Heart right ventricle (tissue), 16 donors: ENCODE measurements at regions not wholly inside any gene's neighbourhood (a gene's known extent, or its start where the extent isn't known, plus 50 kb on each side); places are given as distances from the start of the nearest gene placed in this dataset.
A peak's percentile ranks its signal among the peaks of the same experiment; 100 is the strongest.

Experiments used
- ATAC-seq, 8 donors: fragments of 200-7000 bp; cut with Tn5 transposase; one replicate each; pipeline ENCODE4 v1.9.1; 2020; ENCODE audit warnings: mild to moderate bottlenecking in 8 of 8, moderate library complexity in 8 of 8, moderate number of reproducible peaks in 1 of 8
- DNase-seq, 2 donors: peaks; one replicate each; pipeline ENCODE4 v3.0.0-alpha.2; 2020
- H3K27ac ChIP-seq, 10 donors: fragments of 200-600 bp; sonication (generic) in 2 of 10; one replicate each; pipeline versions ENCODE4 v1.5.0 to v1.8.0; 2020 to 2022; ENCODE audit warnings: mild to moderate bottlenecking in 3 of 10
- H3K27me3 ChIP-seq, 7 donors: fragments of 200-600 bp; one replicate each; pipeline ENCODE4 v1.8.0; 2021 to 2022; ENCODE audit warnings: mild to moderate bottlenecking in 2 of 7
- H3K36me3 ChIP-seq, 9 donors: fragments of 200-600 bp; sonication (generic) in 1 of 9; one replicate each; pipeline versions ENCODE4 v1.5.0 to v1.8.0; 2020 to 2022; ENCODE audit warnings: mild to moderate bottlenecking in 2 of 9
- H3K4me1 ChIP-seq, 9 donors: fragments of 200-600 bp; sonication (generic) in 1 of 9; one replicate each; pipeline versions ENCODE4 v1.5.0 to v1.8.0; 2020 to 2022; ENCODE audit warnings: mild to moderate bottlenecking in 4 of 9
- H3K4me3 ChIP-seq, 10 donors: fragments of 200-600 bp; sonication (generic) in 2 of 10; one replicate each; pipeline versions ENCODE4 v1.5.0 to v1.8.0; 2020 to 2022; ENCODE audit warnings: mild to moderate bottlenecking in 7 of 10, moderate library complexity in 2 of 10
- H3K9me3 ChIP-seq, 11 donors: fragments of 200-600 bp in 10 of 11; sonication (generic) in 2 of 11; one replicate each; pipeline versions ENCODE4 v1.5.0 to v1.8.0; 2013 to 2022; ENCODE audit warnings: mild to moderate bottlenecking in 2 of 11, control low read depth in 1 of 11, moderate library complexity in 1 of 11
- whole genome bisulfite sequencing, 2 donors: extraction: QIAGEN DNeasy Blood & Tissue Kit; methylation state at CpG; one replicate each; pipeline ENCODE4 v1.1.7; 2013; ENCODE audit warnings: inconsistent platforms in 1 of 2; 5-methylcytosine and 5-hydroxymethylcytosine counted together
- intact Hi-C, 10 donors: fragments of 100-400 bp; cut with DNase I; formaldehyde crosslinking; loops; one replicate each; pipeline versions ENCODE4 v1.11.1 to v1.14.2; 2022
- TF ChIP-seq, protein P1 (sequence below), 9 donors: fragments of 200-600 bp; sonication (generic) in 2 of 9; IDR thresholded peaks; one replicate each; pipeline versions ENCODE4 v1.5.0 to v1.8.0; 2021 to 2022; ENCODE audit warnings: antibody characterized with exemption in 9 of 9, mild to moderate bottlenecking in 5 of 9, moderate library complexity in 1 of 9
- donor health status: Arrhythmogenic right ventricular cardiomyopathy.
- donor health status: ischemic (EF 13 %, LVEDD 7.1; RV severe dilation, severe dysfunction).
- donor health status: healthy with polysubstance abuse.
- donor health status: DM: no; HTN: yes; CAD: no.
- donor health status: DM: no; HTN: no; CAD: no.
- donor health status: ischemic (EF 25% LVEDD 6.9; RV normal size, moderate dysfunction).
- donor health status: ischemic (EF 25% LVEDD 5.7; RV mildly dilated, moderate dysfunction).
- donor health status: healthy.
- donor health status: DM: yes; HTN: yes; CAD: no.
- donor health status: Ischemic cardiomyopathy.
- donor health status: ischemic (EF 35%, LVEDD 5.7; RV mildly dilated, moderate dysfunction).
- donor health status: nonischemic (EF 11% LVEDD 7.7; RV severe dilation, severe dysfunction).
- donor health status: DM: yes; HTN: yes; CAD: no.
- donor health status: PGD.
- donor health status: ischemic (EF 29% LVEDD 5.4; RV normal size, mild dysfunction).
- donor health status: nonischemic (EF 23%, LVEDD 6.1; RV moderate dilation, normal function).

DNA sequence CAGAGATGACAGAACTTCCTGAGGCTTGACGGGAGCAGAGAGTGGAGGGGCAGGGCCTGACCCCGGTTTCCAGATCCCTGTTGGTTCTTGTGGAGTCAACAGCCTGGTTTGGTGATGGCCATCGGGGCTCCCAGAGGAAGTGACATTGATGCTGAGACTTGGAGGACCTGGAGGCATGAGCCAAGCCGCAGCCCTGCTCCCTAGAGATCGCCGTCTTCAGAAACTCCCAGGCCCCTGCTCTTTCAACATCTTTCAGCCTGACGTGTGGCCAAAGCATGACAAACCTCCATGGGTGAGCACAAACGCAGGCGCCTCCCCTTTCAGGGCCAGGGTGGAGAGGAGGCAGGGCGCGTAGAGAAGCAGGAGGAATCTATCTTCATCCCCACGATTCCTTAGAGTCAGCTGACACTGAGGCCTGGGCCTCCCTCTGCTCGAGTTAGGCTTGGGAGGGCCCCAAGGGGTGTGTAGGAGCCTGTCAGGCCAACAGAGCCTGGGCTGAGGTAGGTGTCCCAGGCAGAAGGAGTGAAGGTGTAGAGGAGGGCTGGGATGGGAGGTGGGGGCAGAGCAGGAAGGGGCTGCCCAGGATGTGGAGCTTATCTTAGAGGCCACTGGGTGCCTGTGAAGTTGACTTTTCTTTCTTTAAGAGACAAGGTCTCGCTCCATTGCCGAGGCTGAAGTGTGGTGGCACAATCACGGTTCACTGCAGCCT, 56.1 kb upstream of the MED9 start:
- intact Hi-C loops: loop anchor here in 2 of 10 donors (5.0 kb wide), 3 partner anchors 58 to 147 kb away; no protein-coding TSS in a partner anchor
- WGBS, 2 donors: 53 to 71% methylated on average over 16 of the region's 16 CpGs
- Histone ChIP-seq H3K4me1 (peaks cover 4 to 67% (median 40%) of the 10 kb centered on the region in 9 donors), H3K4me3 (no peak overlapping the region), H3K27ac (peak overlapping the region in 9 of 10 donors; percentile 52 to 81 (median 74)), H3K27me3 (no peaks in the 10 kb centered on the region), H3K36me3 (no peaks in the 10 kb centered on the region), H3K9me3 (peaks cover 0 to 12% (median 0%) of the 10 kb centered on the region in 11 donors)
- TF ChIP-seq, protein P1, sequence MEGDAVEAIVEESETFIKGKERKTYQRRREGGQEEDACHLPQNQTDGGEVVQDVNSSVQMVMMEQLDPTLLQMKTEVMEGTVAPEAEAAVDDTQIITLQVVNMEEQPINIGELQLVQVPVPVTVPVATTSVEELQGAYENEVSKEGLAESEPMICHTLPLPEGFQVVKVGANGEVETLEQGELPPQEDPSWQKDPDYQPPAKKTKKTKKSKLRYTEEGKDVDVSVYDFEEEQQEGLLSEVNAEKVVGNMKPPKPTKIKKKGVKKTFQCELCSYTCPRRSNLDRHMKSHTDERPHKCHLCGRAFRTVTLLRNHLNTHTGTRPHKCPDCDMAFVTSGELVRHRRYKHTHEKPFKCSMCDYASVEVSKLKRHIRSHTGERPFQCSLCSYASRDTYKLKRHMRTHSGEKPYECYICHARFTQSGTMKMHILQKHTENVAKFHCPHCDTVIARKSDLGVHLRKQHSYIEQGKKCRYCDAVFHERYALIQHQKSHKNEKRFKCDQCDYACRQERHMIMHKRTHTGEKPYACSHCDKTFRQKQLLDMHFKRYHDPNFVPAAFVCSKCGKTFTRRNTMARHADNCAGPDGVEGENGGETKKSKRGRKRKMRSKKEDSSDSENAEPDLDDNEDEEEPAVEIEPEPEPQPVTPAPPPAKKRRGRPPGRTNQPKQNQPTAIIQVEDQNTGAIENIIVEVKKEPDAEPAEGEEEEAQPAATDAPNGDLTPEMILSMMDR (IDR thresholded peaks at IDR 0.05): no peak
- ATAC-seq (peak; percentile 53 to 83 (median 74)), DNase-seq (peak; percentile 85 to 90)

- ATAC-seq (no peak), DNase-seq (no peak)
- WGBS, 2 donors: 96 to 98% methylated on average over 10 of the region's 10 CpGs
- peaks cover 4 to 60% (median 35%) of the 10 kb centered on the region in 9 donors for H3K4me1 ChIP-seq
- H3K4me3 ChIP-seq: no peak overlapping the region
- TF ChIP-seq, protein P1 (IDR thresholded peaks at IDR 0.05): no peak
- peak overlapping the region in 9 of 10 donors; percentile 42 to 81 (median 74) for H3K27ac ChIP-seq
- no peaks in the 10 kb centered on the region for H3K27me3 ChIP-seq
- intact Hi-C loops: loop anchor here in 2 of 10 donors (5.0 kb wide), 3 partner anchors 59 to 146 kb away; no protein-coding TSS in a partner anchor
- H3K9me3 ChIP-seq: peaks cover 0 to 12% (median 0%) of the 10 kb centered on the region in 11 donors
- no peaks in the 10 kb centered on the region for H3K36me3 ChIP-seq
These were observed 55.2 kb upstream of the MED9 start for GRCh38 chr17:17421346-17422216.

- WGBS, 2 donors: 93% methylated on average over 5 of the region's 5 CpGs
- Histone ChIP-seq H3K4me1 (peaks cover 4 to 54% (median 31%) of the 10 kb centered on the region in 9 donors), H3K27ac (peak overlapping the region in 1 of 10 donors; percentile 18), H3K36me3 (no peaks in the 10 kb centered on the region), H3K9me3 (peaks cover 0 to 12% (median 0%) of the 10 kb centered on the region in 11 donors), H3K27me3 (no peaks in the 10 kb centered on the region), H3K4me3 (no peak overlapping the region)
- ATAC-seq (no peak), DNase-seq (no peak)
- TF ChIP-seq, protein P1 (IDR thresholded peaks at IDR 0.05): no peak
- intact Hi-C loops: loop anchor here in 2 of 10 donors (5.0 kb wide), 3 partner anchors 60 to 145 kb away; no protein-coding TSS in a partner anchor
These were observed 54.6 kb upstream of the MED9 start for GRCh38 chr17:17422217-17422610.

GRCh38 chr17:17422641-17423040, 54.2 kb upstream of the MED9 start:
- no peaks in the 10 kb centered on the region for H3K27me3 ChIP-seq
- H3K9me3 ChIP-seq: peaks cover 0 to 12% (median 0%) of the 10 kb centered on the region in 11 donors
- H3K4me1 ChIP-seq: peaks cover 4 to 54% (median 30%) of the 10 kb centered on the region in 9 donors
- peak overlapping the region in 1 of 10 donors; percentile 18 for H3K27ac ChIP-seq
- no peak for DNase-seq
- intact Hi-C loops: loop anchor here in 2 of 10 donors (5.0 kb wide), 3 partner anchors 60 to 145 kb away; no protein-coding TSS in a partner anchor
- 66 to 71% methylated on average over 7 of the region's 7 CpGs for WGBS, 2 donors
- TF ChIP-seq, protein P1 (IDR thresholded peaks at IDR 0.05): no peak
- no peaks in the 10 kb centered on the region for H3K36me3 ChIP-seq
- H3K4me3 ChIP-seq: no peak overlapping the region
- peak in 2 of 8 donors; percentile 17 for ATAC-seq
